Stimulated activated CD4-positive, alpha-beta T cell treated with anti-CD3 and anti-CD28 coated beads, TNF-alpha, amount 100 ng/mL, for 1 hour (primary cell): ENCODE measurements at regions not wholly inside any gene's neighbourhood (a gene's known extent, or its start where the extent isn't known, plus 50 kb on each side); places are given as distances from the start of the nearest gene placed in this dataset.

Source experiments
- DNase-seq, 3 donors: peaks; one replicate each; pipeline ENCODE4 v3.0.0-alpha.2; 2020; ENCODE audit warnings: low read depth in 3 of 3, low spot score in 1 of 3

DNA sequence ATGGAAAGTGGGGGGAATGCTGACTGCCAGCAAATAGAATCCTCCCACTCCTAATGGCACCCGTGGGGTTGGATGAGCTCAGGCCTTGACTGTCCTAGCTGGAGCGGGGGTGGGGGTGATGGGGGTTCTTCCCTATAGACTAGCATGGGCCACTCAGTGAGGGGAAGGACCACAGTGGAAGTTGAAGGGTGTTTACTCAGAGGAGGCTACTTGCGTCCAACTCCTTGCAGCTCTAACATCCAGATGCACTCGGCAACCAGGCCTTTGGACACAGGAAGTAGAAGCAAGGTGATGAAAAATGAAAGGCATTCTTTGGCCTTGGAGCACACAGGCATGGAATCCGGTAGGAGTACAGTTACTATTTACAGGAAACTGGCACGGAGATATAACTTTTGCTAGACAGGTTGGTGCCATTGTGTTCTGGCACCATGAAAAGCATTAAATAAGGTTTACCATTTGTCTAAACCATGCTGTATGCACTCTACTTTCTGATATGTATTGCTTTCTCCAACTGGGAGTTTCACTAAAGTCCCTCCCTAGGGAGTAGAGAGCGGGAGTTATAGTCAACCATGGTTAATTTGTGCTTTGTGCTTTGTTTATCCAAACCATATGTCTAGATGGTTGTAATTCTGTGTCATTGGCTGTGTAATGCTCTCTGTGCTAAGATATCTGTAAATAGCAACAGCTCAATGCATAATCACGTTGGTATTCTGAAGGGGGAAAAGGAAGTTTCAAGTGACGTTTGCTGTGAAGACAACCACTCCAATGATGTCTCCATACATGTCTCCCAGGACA, 125.3 kb downstream of the TSHZ3 start:
- no peak for DNase-seq

DNA sequence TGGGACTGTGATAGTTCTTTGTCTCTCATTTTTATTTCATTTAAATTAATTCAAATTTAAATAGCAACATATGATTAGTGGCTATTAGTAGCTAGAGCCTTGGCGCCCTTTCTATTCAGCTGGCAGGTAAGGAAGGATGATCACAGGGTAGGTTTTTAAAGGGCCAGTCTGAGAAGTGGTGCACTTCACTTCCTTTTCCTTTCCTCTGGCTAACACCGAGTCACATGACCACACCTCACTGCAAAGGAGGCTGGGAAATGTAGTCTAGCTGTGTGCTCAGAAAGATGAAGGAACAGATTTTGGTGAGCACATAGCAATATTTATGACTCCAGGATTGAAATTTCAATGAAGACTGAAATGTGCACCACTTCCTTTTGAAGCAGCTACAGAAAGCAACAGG, 128.7 kb downstream of the TSHZ3 start:
- no peak for DNase-seq

DNA sequence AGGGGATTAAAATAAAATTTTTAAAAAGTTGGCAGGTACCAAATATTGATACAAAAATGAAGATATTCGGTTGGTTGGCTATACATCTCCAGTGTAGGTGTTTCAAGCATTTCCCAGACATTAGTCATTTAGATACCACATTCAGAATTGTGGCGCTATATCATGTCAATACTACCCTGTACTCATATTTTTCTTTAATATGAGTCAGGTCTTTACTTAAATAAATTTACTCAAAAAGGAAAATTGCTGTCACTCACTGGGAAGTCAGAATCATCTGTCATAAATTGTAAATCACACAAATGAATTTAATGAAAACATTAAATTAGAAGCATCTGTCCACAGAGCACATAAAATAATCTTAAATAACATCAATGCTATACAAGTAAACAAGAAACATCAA, 134.2 kb downstream of the TSHZ3 start:
- no peak for DNase-seq

DNA sequence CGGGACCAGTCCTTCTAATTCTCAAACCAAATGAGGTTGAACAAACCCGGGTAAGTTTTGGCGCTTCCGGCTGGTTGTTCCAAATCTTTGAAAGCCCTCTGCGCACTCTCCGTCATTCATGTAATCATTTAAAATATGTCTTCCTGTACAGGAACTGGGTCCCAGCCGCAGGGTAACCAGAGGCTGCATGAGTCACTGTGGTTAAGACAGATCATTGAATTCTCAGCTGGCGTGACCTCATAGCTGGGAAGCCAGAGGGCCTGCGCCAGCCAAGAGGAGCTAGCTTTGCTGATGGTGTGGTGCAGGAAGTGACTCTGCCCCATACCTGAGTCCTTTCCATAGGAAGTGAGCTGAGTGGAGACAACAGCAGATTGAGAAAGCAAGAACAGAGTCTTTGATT, 135.2 kb downstream of the TSHZ3 start:
- peak; percentile 51 to 71 (median 66) for DNase-seq

DNA sequence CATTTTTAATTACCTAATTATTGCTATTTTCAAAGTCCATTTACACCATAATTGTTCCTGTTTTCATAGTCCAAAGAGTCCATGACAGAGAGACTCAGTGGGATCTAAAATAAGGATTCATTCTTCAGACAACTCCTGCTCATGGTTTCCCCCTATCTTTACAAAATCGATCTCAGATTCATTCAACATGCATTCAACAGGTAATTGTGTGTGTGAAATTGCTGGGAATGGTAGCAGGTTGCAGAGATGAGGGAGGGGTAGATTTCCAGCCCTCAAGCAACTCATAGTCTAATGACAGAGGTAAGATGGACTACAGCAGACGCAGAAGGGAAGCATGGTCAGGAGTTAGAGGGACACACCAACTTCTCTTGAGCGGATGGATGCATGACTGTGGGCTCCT, 138.1 kb downstream of the TSHZ3 start:
- no peak for DNase-seq

DNA sequence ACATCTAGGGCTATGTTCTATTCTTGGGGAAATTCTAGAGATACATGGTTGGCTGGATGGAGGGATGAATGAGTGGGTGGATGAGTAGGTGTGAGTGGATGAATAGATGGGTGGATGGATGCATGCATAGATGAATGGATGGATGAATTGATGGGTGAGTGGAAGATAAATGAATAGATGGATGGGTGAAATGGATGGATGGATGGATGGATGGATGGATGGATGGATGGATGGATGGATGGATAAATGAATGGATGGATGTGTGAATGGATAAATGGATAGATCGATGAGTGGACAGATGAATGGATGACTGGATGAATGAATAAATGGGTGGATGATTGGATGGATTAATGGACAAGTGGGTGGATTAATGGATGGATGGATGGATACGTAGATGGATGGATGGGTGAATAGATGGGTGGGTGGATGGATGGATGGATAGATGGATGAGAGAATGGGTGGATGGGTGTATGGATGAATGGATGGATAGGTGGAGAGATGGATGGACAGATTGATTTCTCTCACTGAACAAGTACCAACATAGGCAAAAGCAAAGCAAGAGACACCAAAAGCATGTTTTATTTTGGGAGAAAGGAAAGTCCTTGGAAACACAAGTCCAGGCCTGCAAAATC, 143.2 kb downstream of the TSHZ3 start:
- no peak for DNase-seq

DNA sequence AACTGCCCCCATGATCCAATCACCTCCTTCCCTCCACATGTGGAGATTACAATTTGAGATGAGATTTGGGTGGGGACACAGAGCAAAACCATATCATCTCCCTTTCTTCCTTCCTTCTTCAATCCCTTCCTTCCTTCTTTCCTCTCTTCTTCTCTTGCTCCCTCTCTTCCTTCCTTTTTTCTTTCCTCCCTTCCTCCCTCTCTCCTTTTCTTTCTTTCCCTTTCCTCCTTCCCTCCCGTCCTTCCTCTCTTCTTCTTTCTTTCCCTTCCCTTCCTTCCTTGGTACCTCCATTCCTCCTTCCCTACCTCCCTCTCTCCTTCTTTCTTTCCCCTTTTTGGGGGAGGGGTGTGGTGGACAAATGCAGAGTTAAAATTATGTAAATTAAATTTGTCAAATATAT, 145.1 kb downstream of the TSHZ3 start:
- DNase-seq: no peak

DNA sequence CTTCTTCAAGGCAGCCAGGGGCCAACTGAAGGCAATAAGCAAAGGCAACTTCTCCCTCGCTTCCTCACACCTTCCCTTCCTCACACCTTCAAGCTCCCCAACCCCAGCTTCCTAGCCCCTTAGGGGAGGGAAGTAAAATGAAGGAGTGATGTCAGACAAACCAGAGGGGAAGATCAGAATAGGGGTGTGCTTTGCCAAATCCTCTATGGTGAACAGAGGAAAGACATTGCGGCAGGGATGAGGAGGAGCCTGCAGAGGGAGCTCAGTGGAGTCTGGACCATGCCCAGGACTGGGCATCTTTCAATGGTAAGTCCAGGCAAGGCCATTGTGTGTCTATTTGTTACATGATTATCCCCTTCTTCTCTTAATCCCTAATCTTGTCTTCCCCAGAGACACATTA, 164.0 kb downstream of the TSHZ3 start:
- DNase-seq: no peak

DNA sequence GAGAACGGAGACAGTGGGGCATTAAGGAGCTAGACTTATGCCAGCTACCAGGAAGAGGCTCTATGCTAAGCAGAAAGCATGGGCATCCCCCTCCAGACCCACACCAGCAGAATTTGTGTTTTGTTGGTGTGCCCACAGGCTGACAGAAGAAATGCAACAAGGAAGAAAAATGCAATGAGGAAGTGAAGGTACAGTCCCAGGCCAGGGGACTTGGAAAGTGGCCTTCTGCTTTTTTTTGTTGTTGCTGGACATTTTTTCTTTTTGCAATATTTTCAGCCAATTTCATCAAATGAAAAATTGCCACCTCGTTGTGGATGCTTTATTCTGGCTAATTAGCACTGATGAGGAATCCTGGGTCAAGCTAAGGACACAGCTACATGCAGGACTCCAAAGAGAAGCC, 167.7 kb downstream of the TSHZ3 start:
- DNase-seq: no peak

DNA sequence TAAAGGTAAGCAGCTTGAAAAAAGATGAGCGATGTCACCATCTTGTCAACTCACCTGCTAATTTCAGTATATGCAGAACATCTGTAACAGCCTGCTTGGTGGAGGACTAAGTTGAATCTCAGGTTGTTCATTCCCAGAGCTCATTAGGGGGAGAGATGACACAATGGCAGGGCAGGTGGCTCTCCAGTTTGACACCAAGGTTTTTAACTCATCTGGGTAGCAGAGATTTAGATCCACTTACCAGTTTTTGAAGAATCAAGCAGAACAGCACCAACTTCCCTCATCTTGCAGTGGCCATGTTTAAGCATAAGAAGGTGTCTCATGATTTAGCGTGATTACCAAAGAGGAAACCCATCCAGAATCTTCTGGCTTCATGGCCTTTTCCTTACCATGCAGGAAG, 168.3 kb downstream of the TSHZ3 start:
- no peak for DNase-seq

DNA sequence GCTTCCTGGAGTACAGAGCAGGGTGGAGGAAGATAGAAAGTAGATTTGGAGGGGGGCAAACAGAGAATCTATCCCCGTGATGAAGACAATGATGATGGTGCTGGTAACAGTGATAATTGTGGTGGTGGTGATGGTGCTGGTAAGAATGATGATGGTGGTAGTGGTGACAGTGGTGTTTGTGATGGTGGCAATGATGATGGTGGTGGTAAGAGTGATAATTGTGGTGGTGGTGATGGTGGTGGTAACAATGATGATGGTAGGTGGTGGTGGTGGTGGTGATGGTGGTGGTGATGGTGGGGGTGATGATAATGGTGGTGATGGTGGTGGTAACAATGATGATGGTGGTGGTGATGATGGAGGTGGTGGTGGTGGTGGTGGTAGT, 169.8 kb downstream of the TSHZ3 start:
- DNase-seq: no peak

DNA sequence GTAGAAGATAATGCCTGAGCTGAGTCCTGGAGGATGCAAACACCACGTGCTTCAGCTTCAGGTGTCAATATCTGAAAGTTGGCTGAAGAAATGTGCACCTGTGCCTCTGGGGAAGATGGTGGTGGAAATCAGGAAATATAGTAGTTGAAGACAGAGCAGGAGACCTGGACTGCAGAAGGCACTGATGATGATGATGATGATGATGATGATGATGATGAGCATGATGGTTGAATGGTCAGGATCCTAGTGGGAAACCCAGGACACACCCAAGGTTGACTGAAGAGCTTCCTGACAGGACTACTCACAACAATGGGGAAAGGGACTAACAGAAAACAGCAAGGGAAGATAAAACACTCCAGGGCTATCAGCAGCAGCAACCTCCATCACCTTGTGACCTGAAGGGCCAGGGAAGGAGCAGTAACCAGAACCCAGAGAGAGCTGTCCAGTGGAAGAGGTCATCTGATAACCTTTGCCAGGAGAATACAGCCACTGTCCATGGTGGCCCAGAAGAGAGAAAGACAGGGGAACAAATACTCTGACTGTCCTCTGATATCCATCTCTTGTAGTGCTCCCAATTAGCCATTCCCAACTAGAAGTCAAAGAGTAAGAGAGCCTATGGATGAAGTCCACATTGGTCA, 170.3 kb downstream of the TSHZ3 start:
- DNase-seq: no peak

DNA sequence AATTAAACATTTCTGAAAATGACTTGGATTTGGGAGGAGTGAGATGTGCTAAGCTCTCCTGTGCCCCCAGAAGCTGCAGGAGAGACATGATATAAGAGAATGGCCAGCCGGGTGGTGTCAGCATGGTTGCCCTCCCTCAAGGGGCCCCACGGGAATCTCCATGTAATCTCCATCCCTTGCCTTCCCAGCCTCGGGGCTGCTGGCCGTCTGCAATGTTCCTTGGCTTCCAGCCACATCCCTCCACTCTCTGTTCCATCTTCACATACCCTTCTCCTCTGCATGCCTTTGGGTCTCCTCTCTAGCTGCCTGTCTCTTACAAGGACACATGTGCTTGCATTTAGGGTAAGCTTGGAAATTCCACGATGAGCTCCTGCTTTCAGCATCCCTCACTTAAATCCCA, 172.0 kb downstream of the TSHZ3 start:
- no peak for DNase-seq

DNA sequence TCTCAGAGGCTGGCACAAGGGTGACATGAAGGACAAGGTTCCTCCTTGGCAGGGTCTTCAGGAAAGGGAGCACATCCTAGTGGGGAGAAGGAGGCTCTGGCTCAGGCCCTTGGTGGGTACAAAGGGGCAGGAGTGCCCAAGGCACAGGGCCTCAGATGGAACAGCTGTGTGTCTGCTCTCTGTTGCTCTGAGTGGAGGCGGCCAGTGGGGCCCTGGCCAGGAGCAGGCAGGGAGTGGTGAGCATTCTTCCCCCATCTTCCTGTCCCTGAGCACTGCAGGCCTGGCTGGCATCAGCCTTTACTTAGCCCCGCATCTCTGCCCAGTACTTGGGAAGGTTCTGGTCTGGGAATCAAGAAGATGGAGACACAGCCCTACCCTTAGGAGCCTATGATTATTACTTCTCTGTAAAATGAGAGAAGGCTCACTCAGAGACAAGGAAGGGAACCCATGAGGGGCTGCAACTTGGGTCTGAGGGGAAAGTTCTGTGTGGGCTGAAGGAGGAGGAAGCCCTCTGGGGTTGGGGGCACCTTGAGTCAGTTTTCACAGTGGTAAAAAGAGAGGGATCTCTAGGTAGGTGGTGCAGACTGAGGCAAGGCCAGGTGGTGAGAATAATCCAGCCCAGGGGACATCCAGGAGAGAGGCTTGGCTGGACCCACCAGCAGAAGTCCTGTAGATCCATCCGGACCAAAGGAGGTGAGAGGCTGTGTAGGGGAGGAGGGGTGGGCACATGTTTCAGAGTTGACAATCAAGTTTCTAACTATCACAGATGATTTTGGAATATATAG, 173.5 kb downstream of the TSHZ3 start:
- no peak for DNase-seq

DNA sequence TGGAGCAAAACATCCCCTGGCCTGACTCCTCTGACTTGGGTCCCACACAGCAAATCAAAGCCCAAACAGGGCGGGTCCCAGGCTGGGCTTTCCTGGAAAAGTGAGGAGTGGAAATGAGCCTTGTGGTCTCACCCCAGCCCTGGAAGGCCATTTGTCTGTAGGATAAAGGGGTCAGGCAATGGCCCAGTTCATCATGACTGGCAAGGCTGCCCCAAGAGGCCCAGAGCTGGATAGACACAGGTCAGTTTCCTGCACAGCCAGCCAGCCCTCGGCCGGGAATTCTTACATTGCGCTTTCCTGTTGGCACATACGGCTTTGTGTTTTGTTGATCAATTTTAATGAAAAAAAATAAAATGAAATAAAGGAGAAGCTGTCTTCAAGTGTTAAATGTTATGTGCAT, 174.3 kb downstream of the TSHZ3 start:
- DNase-seq: no peak

DNA sequence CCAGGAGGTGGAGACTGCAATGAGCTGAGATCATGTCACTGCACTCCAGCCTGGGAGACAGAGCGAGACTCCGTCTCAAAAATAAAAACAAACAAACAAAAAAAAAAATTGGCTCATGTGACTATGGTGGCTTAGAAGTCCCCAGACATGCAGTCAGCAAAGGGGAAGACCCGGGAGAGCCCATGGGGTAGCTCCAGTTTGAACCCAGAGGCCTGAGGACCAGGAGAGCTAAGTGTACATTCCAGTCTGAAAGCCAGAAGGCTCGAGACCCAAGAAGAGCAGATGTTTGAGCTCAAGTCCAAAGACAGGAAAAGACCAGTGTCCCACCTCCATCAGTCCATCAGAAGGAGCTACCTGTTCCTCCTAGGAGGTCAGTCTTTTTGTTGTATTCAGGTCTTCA, 175.2 kb downstream of the TSHZ3 start:
- no peak for DNase-seq

DNA sequence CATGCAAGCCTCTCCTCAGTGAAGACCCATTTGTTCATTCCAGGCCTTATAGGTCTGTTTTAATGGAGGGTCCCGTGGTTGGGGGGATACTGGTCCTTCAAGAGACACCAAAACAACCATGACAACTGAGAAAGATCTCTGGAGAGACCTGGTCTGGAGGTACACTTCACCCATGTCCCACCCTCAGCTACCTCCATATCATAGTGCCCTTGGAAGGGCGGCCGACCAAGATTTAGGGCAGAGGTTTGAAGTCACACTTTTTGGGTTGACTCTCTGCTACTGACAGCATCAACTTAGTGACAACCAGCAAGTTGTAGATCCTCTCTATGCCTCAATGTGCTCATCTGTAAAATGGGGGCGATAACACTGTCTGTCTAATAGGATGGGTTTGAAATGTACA, 177.3 kb downstream of the TSHZ3 start:
- DNase-seq: no peak

DNA sequence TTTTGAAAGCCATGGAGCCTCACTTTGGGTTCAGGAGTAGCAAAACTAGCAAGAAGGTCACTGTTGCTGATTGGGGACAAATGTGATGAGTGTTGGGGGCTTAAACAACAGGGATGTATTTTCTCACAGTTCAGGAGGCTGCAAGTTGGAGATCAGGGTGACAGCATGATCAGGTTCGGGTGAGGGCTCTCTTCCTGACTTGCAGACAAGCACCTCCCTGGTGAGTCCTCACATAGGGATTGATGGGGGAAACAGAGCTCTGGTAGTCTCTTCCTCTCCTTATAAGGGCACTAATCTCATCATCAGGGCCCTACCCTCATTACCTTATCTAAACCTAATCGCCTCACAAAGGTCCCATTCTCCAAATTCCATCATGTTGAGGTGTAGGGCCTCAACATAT, 179.2 kb downstream of the TSHZ3 start:
- DNase-seq: no peak

DNA sequence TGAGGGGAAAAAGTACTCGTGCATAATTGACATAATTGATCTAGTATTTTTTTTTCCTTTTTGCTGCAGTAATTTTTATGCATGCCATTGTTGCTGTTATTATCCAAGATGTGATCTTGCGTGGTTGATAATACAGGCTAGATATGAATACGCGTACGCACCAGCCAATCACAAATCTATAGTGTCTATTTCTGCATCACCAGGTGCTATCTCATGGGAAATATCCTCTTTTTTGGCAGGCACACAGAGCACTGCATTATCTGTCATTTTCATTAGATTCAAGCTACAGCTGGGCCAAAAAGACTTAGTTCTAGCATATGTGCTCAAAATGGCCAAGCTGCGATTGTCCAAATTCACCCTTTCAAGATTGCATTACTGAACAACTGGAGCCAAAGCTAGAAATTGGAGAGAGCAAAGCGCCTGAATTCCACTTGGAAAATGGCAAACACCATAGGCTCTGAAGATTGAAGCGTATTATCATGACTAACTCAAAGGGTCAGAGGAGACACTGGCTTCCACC, 181.1 kb downstream of the TSHZ3 start:
- DNase-seq: no peak

DNA sequence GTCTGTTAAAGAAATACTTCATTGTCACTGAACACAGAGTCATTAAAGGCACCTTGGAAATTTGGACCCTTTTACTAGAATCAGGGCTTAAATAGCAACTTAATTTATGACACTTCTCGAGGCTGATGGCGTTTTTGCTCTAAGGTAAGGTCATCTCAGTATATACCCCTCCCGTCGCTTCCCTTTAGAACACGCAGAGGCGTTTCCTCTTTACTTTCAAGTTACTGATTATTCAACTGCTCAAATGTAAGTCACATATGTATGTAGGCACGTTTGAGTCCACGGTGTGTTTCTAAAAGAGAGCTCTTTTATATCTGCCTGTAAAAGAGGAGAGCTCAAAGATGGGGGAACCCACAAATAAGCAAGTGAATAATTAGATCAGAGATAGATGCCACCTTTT, 181.5 kb downstream of the TSHZ3 start:
- DNase-seq: no peak

DNA sequence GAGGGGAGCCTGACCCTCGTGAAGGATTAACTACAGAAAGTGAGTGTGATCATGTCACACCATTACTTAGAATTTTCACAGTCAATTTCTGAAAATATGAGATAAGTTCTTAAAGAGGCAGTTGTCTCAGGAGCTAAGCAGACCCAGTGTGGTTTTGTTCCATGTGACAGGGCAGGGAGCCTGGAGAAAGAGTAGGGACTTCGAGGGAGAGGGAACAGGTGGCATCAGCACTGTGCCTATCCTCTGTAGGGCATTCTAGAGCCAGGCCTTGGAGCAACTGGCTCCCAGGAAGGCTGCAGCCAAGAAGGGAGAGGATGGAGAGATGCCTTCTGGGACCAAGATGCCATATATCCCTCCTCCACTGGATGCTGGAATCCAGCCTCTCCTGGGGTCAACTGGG, 183.0 kb downstream of the TSHZ3 start:
- no peak for DNase-seq
